ENCODE measurements at regions not wholly inside any gene's neighbourhood (a gene's known extent, or its start where the extent isn't known, plus 50 kb on each side); places are given as distances from the start of the nearest gene placed in this dataset.

DNA sequence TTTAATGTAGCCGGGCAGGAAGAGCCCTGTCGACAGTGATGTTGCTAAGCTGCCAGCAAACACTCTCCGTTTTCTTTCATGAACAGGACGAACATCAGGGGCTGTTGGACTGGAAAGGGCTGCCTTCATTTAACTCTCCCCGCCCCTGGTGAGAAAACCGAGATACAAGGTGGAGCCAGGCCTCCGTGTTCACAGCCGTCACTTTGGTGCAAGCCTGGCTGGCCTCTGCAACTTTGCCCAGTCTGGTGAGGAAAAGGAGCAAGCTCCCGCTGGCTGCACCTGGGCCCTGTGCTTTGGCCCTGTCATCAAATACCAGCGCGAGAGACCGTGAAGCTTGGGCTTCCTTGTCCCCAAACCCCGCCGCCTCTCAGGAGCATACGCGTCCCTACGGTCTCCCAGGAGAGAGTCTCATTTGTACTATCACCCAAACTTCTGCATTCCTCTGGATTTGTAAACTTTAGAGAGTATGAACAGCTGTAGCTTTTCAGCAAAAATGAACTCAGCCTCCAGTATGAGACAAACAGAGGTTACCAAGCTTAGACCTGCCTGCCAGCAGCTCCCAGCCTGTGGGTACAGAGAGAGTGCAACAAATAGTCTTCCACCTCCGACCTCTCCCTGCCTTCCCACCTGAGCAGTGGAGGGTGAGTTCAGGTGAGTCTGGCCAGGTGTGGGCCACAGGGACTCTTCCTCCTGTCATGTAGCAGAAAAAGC is 445.3 kb upstream of the MGMT start:
- Mint-ChIP-seq H3K27ac (no peak overlapping the region), H3K4me1 (no peaks in the 10 kb centered on the region), H3K9me3 (no peaks in the 10 kb centered on the region), H3K27me3 (no peaks in the 10 kb centered on the region), H3K36me3 (no peaks in the 10 kb centered on the region), H3K4me3 (no peak overlapping the region)
- ATAC-seq (replicated peaks) = no peak
- DNase-seq = no peak

DNA sequence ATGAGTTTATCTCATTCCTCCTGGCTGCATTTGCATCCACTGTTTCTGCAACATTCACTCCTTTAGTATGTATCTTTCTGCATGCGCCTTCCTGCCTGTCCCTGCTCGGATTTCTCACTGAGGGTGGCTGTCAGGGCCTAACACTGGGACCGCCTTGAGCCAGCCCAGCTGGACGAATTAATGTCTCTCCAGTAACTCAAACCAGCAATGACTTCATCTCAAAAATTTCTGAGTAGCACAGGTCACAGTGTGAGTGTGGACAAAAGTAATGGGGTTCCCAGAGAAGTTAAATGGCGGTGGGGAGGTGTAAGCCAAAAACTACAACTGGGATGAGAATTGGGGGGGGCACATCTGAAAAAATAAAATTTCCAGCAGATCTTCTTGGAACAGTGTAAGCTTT is 444.0 kb upstream of the MGMT start:
- Mint-ChIP-seq H3K36me3 (no peaks in the 10 kb centered on the region), H3K27ac (no peak overlapping the region), H3K9me3 (no peaks in the 10 kb centered on the region), H3K27me3 (no peaks in the 10 kb centered on the region), H3K4me1 (no peaks in the 10 kb centered on the region), H3K4me3 (no peak overlapping the region)
- no peak for DNase-seq
- no peak for ATAC-seq (replicated peaks)

DNA sequence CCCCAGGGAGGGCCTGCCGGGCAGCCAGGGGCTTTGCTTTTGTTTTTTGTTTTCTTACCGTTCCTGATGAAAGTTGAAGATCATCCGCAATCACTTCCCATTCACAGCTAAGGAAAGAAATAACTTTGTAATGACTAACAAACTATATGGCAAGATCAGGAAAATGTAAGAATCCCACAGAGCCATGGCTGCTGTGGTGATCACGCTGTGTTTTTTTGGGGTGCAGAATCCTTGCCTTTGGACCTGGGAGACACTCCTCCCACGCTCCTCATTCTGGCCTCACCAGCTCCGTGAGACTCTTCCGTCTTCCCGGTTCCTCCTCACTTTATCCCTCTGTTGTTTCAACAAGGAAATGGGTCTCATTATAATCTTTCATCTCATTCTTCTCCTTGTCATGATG is 443.0 kb upstream of the MGMT start:
- Mint-ChIP-seq H3K36me3 (no peaks in the 10 kb centered on the region), H3K9me3 (no peaks in the 10 kb centered on the region), H3K4me3 (no peak overlapping the region), H3K27ac (no peak overlapping the region), H3K27me3 (peaks cover 0 to under 1% of the 10 kb centered on the region in 2 donors), H3K4me1 (no peaks in the 10 kb centered on the region)
- ATAC-seq (replicated peaks) = no peak
- no peak for DNase-seq

DNA sequence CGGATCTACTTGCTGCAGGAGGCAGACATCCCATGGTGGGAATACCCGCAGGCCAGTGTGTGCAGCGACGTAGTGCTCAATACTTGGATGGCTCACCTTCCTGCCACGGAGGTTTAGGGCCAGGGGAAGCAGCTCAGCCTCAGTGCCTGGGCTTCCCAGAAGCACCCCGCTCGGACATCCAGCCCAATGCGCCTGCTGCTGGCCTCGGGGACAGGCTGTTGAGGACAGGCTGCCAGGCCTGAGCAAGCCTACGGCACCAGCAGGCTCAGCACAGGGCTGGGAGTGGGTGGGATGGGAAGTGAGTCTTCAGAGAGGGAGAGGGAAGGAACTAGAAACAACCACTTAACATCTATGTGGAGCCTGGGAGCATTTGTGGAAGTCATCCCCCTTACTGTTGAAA is 441.3 kb upstream of the MGMT start:
- Mint-ChIP-seq H3K27ac (no peak overlapping the region), H3K4me3 (no peak overlapping the region), H3K4me1 (no peaks in the 10 kb centered on the region), H3K9me3 (no peaks in the 10 kb centered on the region), H3K36me3 (no peaks in the 10 kb centered on the region), H3K27me3 (peaks cover 4 to 16% of the 10 kb centered on the region in 2 donors)
- ATAC-seq (replicated peaks) = no peak
- no peak for DNase-seq

DNA sequence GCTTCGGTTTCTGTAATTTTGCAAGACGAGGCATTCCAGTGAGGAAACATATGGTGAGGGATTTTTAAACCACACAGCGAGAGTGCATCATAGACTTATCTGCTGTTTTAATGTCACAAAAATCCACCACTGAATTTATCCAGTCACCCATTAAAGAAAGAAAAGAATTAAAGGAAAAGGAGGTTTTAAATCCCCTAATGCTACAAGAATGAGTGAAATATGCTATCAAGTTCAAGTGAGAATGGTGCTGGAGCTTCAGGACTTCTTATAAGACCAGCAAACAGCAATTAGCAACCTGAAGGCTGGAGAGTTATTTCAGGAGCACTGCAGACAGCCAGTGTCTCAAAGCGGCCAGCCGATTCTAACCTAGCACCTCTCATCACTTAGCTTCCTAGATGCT is 439.1 kb upstream of the MGMT start:
- ATAC-seq (replicated peaks) (no peak), DNase-seq (no peak)
- H3K9me3 Mint-ChIP-seq = no peaks in the 10 kb centered on the region
- no peak overlapping the region for H3K27ac Mint-ChIP-seq
- H3K27me3 Mint-ChIP-seq = peaks cover 16 to 30% of the 10 kb centered on the region in 2 donors
- no peak overlapping the region for H3K4me3 Mint-ChIP-seq
- H3K4me1 Mint-ChIP-seq = peaks cover 0 to 4% of the 10 kb centered on the region in 2 donors
- no peaks in the 10 kb centered on the region for H3K36me3 Mint-ChIP-seq

DNA sequence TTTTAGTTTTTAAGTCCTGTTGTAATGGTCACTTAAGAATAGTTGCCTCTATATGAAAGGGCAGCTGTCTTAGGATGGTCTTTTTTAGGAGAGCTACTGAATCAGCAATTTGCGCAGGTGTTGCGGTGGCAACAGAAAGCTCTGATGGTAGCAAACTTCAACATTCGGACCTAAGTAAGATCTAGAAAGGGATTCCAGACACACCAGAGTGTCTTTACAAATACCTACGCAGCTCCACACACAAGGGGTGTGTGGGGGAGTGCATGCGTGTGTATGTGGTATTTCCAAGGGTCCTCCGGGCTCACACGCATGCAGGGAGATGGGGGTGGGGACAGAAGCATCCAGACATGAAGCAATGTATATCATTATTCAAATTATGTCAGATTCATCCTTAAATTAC is 438.6 kb upstream of the MGMT start:
- Mint-ChIP-seq H3K36me3 (no peaks in the 10 kb centered on the region), H3K27ac (no peak overlapping the region), H3K4me1 (peaks cover 0 to 4% of the 10 kb centered on the region in 2 donors), H3K4me3 (no peak overlapping the region), H3K27me3 (peaks cover 17 to 33% of the 10 kb centered on the region in 2 donors), H3K9me3 (no peaks in the 10 kb centered on the region)
- DNase-seq = no peak
- no peak for ATAC-seq (replicated peaks)

DNA sequence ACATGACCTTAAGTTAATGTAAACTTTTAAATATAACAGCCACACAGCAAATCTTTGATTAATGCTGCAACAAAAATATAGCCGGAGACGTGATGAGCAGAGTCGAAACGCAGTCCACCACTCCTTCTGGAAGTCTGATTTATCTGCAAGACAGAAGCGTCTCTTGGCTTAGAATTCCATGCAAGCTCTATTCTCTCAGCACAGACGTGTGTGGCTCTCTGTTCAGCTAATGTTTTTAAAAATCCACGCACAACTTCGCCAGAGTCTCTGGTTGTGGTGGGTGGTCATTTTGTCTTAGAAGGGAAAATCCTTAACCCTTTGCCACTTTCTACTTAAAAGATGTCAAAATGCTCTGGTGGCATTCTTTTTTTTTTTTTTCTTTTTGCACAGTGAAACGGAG is 438.0 kb upstream of the MGMT start:
- peaks cover 0 to 4% of the 10 kb centered on the region in 2 donors for H3K4me1 Mint-ChIP-seq
- no peaks in the 10 kb centered on the region for H3K9me3 Mint-ChIP-seq
- no peak overlapping the region for H3K27ac Mint-ChIP-seq
- peaks cover 23 to 38% of the 10 kb centered on the region in 2 donors for H3K27me3 Mint-ChIP-seq
- no peak overlapping the region for H3K4me3 Mint-ChIP-seq
- no peaks in the 10 kb centered on the region for H3K36me3 Mint-ChIP-seq
- no peak for ATAC-seq (replicated peaks)
- DNase-seq = no peak

DNA sequence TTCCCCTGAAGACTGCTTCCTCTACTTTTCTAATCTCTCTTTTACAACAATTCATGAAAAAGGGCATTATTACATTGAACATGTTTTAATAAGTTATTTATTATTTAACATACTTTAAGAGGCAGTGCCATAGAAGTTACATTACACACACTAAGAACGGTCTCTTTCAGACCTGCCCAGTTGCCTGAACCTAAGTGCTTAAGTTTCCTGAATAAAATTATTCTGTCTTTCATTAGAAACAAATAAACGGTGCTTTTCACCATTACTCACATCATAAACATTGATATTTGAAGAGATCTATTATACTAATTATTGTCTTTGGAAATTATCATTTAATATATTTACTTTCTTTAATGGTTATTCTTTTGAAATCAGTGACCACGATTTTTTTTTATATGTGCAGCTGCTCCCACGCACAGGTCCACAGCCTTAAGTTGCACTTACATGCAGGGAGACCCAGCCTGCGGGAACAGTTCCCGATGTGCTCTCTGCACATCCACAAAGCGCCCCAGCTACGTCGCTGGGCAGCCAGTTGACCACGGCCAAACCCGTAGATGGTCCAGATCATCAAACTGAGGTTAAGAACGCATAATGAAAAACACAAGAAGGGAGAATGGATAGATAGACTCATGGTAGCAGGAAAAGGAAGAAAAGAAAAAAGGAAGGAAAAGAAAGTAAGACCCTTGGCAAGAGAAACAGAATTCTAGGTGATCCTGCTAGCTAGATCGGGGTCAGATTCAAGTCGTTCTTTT is 437.0 kb upstream of the MGMT start:
- ATAC-seq (replicated peaks) (no peak), DNase-seq (no peak)
- peaks cover 0 to 4% of the 10 kb centered on the region in 2 donors for H3K4me1 Mint-ChIP-seq
- no peak overlapping the region for H3K27ac Mint-ChIP-seq
- peaks cover 26 to 46% of the 10 kb centered on the region in 2 donors for H3K27me3 Mint-ChIP-seq
- H3K4me3 Mint-ChIP-seq = no peak overlapping the region
- H3K36me3 Mint-ChIP-seq = no peaks in the 10 kb centered on the region
- no peaks in the 10 kb centered on the region for H3K9me3 Mint-ChIP-seq

DNA sequence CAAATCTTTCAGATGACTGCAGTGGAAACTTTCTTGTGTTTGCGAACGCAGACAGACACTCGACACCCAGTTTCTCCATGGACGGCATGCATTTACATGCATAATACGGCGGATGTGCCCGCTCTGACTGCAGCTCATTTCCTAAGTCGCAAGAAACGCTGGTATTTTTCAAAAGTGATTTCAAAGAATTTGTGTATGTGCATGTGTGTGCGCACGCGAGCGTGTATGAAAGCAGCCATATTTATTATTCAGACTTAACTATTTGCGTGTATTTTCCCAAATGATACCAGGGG is 436.5 kb upstream of the MGMT start:
- H3K9me3 Mint-ChIP-seq = no peaks in the 10 kb centered on the region
- ATAC-seq (replicated peaks) (no peak), DNase-seq (no peak)
- H3K27me3 Mint-ChIP-seq = peaks cover 31 to 51% of the 10 kb centered on the region in 2 donors
- no peak overlapping the region for H3K27ac Mint-ChIP-seq
- no peak overlapping the region for H3K4me3 Mint-ChIP-seq
- no peaks in the 10 kb centered on the region for H3K36me3 Mint-ChIP-seq
- H3K4me1 Mint-ChIP-seq = peaks cover 4 to 7% of the 10 kb centered on the region in 2 donors

DNA sequence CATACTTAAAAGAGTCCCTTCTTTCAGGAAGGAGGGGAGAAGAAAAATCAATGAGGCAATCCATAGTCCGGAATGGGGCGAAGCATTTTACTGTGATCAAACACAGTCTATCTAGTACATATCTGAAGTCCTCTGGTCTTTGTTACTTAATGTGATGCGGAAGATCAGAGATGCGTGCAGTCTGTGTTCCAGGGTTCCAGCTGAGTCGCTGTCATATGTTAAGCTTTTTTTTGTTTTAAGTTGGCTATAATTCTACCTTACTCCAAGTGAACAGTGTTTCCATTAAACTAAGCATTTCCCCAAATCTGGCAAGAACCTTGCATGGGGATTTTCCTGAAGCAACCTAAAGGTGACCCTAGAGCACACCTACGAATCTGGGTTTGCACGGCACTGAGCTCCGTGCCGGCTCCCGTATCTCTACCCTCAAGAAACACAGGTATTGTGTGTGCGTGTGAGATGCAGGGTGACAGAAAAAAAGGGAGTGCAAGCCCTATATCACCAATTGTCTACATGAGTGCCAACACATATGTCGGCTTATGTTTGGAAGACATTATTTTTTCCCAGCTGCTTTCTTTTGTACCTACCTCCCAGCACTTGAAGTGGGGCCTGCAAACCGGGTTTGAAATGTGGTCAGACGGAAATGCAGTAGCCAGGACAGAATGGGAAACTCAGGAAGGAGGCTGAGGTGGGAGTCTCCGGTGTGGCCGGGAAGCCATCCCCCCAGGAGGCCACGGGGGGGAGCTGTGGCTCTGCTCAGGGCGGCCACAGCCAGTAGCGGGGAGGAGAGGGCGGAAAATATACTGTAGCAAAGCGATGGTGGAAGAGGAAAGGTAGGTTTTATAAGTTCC is 435.8 kb upstream of the MGMT start:
- H3K27me3 Mint-ChIP-seq = peaks cover 34 to 58% of the 10 kb centered on the region in 2 donors
- H3K27ac Mint-ChIP-seq = no peak overlapping the region
- no peak overlapping the region for H3K4me3 Mint-ChIP-seq
- H3K36me3 Mint-ChIP-seq = no peaks in the 10 kb centered on the region
- no peaks in the 10 kb centered on the region for H3K9me3 Mint-ChIP-seq
- peak; percentile 71 to 83 for ATAC-seq (replicated peaks)
- peak; percentile 21 for DNase-seq
- peaks cover 10 to 11% of the 10 kb centered on the region in 2 donors for H3K4me1 Mint-ChIP-seq

DNA sequence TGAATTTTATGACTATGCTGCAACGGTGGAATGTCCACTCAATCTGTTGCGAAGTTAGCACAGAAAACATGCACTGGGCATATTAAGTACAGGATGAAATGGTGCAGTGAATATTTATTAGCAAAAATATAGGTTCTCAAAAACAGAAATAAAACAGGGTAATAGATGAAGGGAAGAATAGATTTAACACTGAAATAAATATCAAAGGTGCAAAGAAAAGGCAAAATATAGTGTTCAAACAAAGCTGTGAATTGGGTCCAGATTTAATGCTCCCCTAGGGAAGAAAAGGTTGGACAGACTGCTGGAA is 435.2 kb upstream of the MGMT start:
- no peak overlapping the region for H3K27ac Mint-ChIP-seq
- DNase-seq = no peak
- H3K4me3 Mint-ChIP-seq = no peak overlapping the region
- H3K9me3 Mint-ChIP-seq = no peaks in the 10 kb centered on the region
- peaks cover 13 to 16% of the 10 kb centered on the region in 2 donors for H3K4me1 Mint-ChIP-seq
- no peaks in the 10 kb centered on the region for H3K36me3 Mint-ChIP-seq
- ATAC-seq (replicated peaks) = no peak
- H3K27me3 Mint-ChIP-seq = peaks cover 34 to 64% of the 10 kb centered on the region in 2 donors

DNA sequence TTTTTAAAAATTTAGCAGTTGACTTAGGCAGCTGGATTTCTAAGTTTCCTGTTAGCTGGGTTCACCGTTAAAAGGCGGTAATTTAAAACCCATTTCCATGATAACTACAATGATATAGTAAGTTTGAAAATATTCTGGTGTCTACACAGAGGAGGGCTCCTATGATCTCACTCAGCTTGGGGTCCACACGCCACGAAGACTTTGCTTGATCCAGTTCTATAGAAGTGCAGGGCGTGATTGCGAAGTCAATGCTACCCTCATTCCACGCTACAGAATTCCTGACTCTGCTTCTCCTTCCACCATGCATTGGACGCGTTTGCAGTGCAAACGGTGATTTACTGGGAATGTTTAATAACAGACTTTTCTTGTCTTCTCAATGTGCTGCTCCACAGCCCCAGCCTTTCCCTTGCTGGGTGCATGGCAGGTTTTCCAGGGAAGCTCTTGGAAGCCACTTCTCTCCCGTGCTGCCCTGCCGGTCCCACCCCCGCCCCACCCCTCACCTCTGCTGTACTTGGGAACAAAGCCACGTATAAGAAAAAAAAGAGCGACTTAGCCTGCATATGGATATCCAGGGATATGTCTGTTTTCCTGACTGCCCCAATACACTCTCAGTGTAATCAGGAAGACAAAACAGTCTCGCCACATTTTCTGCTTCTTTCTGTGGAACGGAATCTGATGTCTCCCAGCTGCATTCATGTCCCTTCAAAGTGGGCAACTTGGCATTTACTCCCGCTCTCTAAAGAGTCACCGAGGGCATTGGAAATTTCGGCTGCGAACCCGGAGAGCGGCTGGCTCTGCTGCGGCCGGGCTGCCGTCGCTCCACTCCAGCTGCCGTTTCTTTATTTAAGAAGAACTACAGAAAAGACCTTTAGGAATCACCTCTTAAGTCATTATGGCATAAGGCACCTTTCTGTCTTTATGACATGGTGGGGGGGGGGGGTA is 434.4 kb upstream of the MGMT start:
- Mint-ChIP-seq H3K36me3 (no peaks in the 10 kb centered on the region), H3K4me3 (no peak overlapping the region), H3K27ac (no peak overlapping the region), H3K4me1 (peaks cover 18 to 22% of the 10 kb centered on the region in 2 donors), H3K9me3 (no peaks in the 10 kb centered on the region), H3K27me3 (peaks cover 40 to 70% of the 10 kb centered on the region in 2 donors)
- ATAC-seq (replicated peaks) = no peak
- DNase-seq = no peak

DNA sequence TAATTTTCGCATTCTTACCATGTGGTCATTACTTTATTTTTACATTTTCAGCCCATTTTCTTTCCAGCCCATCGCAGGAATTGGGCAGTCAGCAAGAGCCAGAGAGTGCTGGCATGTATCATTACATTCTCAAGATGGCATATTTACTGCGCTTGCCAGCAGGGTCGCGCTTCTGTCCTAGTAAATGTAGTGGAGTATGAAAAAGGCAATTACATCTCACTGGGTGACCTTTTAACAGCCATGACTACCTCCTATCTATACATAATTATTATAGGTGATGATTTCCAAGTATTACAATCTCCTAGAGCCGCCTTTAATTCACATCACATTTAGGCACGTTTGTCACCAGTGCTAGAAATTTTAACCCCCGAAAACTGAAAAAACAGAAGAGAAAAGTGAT is 433.7 kb upstream of the MGMT start:
- Mint-ChIP-seq H3K36me3 (no peaks in the 10 kb centered on the region), H3K9me3 (no peaks in the 10 kb centered on the region), H3K27me3 (peaks cover 40 to 70% of the 10 kb centered on the region in 2 donors), H3K4me1 (peaks cover 18 to 22% of the 10 kb centered on the region in 2 donors), H3K4me3 (no peak overlapping the region), H3K27ac (no peak overlapping the region)
- ATAC-seq (replicated peaks) = no peak
- DNase-seq = no peak

DNA sequence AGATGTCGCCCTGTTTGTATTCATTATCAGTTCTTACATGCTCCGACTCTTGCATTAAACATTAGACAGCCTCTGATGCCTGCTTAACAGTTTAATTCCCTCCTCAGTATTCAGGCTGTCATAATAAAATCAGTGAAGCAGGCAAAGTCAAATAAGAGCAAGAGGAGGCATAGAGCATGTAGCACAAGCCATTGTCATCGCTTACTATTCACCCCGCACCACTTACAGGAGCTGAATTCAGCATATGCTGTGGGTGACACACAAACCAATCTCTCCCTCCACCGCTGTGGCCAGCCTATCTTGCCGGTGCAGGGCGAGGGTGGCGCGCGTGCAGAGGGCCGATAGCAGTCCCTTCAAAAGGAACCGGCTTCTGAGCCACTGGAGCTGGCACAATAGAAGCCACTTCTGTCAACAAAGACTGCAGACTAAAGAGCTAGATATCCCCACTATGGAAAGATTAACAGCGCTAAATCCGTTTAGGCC is 433.2 kb upstream of the MGMT start:
- ATAC-seq (replicated peaks) = no peak
- no peak overlapping the region for H3K4me3 Mint-ChIP-seq
- H3K4me1 Mint-ChIP-seq = peaks cover 18 to 22% of the 10 kb centered on the region in 2 donors
- no peak overlapping the region for H3K27ac Mint-ChIP-seq
- no peaks in the 10 kb centered on the region for H3K36me3 Mint-ChIP-seq
- DNase-seq = no peak
- peaks cover 40 to 70% of the 10 kb centered on the region in 2 donors for H3K27me3 Mint-ChIP-seq
- no peaks in the 10 kb centered on the region for H3K9me3 Mint-ChIP-seq

Data from stimulated activated naive B cell treated with anti-CD40 and anti-IgM and Interleukin-4, amounts not matched to agents 10 μg/mL and 1 μg/mL and 100 μg/mL, for 72 hours (primary cell).